ENCODE measurements at regions not wholly inside any gene's neighbourhood (a gene's known extent, or its start where the extent isn't known, plus 50 kb on each side); places are given as distances from the start of the nearest gene placed in this dataset.
A peak's percentile ranks its signal among the peaks of the same experiment; 100 is the strongest.

DNA sequence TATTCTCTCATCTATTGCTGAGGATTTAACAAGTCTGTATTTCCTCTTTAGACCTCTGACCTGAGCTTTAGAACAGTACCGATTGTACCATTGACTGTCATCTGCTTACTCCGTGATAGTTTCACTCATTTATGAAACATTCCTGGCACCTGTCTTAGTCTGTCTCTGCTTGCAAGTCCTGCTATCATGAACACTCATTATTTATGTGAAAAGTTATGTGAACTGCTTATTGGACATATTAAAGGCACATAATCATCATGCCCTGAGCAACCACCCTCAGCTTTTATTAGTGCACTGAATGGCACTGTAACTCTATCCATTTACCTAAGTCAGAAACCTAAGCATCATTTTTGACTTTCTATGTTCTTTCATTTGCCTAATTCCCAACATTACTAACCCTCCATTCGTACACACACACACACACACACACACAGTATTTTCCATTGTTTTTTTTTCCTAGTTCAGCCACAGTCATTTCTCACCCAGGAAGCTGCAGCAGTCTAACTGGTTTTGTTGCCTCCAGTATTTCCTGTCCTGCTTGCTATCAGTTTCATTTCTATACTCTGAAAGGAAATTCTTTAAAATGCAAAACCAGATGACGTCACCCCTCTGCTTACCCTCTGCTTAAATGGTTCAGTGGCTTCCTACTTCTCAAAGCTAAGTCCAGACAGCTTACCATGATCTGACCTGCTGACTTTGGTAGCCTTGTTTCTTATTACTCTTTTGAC is 146.1 kb downstream of the HAUS1 start:
- FAIRE-seq, result peak; percentile 87
- H3K4me3 ChIP-seq (replicated peaks in 1 of 3; ENCODE audit: insufficient read depth in 1 of 3, low read depth in 1 of 3, low read length in 3 of 3), result peak overlapping the region in 1 of 3 experiments; percentile 27

More for the DNA sequence above, 146.1 kb downstream of the HAUS1 start:
- no peaks in the 10 kb centered on the region for H4K20me1 ChIP-seq (replicated peaks; ENCODE audit: control insufficient read depth, extremely low read depth, insufficient read depth, low read length)
- ChIA-PET POLR2A (interaction anchor here (0.6 to 1.0 kb wide), 3 partner anchors 77 to 468 kb away, joined by 3 to 5 read pairs (median 4); a partner anchor contains a TSS), CTCF (interaction anchor here (0.6 to 1.8 kb wide), 6 partner anchors 10 to 77 kb away, joined by 3 to 8 read pairs (median 4); a partner anchor contains a TSS)
- H3K79me2 ChIP-seq (ENCODE audit: control insufficient read depth, insufficient read depth, low read length), result peaks cover 8% of the 10 kb centered on the region
- no peak overlapping the region for H3K9ac ChIP-seq (replicated peaks; ENCODE audit: extremely low read depth, insufficient read depth, low read length)
- H2AFZ ChIP-seq (ENCODE audit: low read depth, low read length), result no peak overlapping the region
- peak; percentile 76 for DNase-seq (ENCODE audit: low read depth, low spot score)
- H3K4me2 ChIP-seq (ENCODE audit: insufficient read depth, low read length), result peak overlapping the region; percentile 52
- H3K4me1 ChIP-seq (ENCODE audit: control insufficient read depth, extremely low read depth, insufficient read depth, low read length), result peaks cover 15% of the 10 kb centered on the region
- H3K9me3 ChIP-seq (replicated peaks; ENCODE audit: control insufficient read depth, insufficient read depth, low read length), result no peaks in the 10 kb centered on the region
- peak overlapping the region; percentile 46 for H3K27ac ChIP-seq (ENCODE audit: insufficient read depth, low read depth, low read length)
- no peaks in the 10 kb centered on the region for H3K27me3 ChIP-seq (ENCODE audit: control insufficient read depth in 2 of 2, insufficient read depth in 2 of 2, low read length in 2 of 2)
- BruUV-seq (replicated peaks), result no TSS peak
- dilution Hi-C loops (cut with MboI; ENCODE audit: extremely low pct_ligation_motif_present, low sequenced_read_pairs) (no loop called here), intact Hi-C loops (cut with micrococcal nuclease) (no loop called here)
- H3K9me1 ChIP-seq (replicated peaks; ENCODE audit: control insufficient read depth, extremely low read depth, insufficient read depth, low read length), result no peaks in the 10 kb centered on the region
- TF ChIP-seq POLR2A (IDR thresholded peaks at IDR 0.05; ENCODE audit: low read depth, low read length) (no peak), MYC (IDR thresholded peaks at IDR 0.05; ENCODE audit: low read depth, low read length) (no peak), GATA2 (IDR thresholded peaks at IDR 0.05; ENCODE audit: insufficient read depth, insufficient read length, low read depth, low read length) (peak; percentile 36), EZH2 (IDR thresholded peaks at IDR 0.05; ENCODE audit: borderline replicate concordance, low read depth, low read length, severe bottlenecking) (no peak), JUN (IDR thresholded peaks at IDR 0.05; ENCODE audit: borderline replicate concordance, insufficient read depth, insufficient read length, low read depth) (peak; percentile 90), POLR2AphosphoS5 (IDR thresholded peaks at IDR 0.05; ENCODE audit: insufficient read depth, low read depth, low read length) (no peak), FOS (IDR thresholded peaks at IDR 0.05; ENCODE audit: borderline replicate concordance, insufficient read depth, low read length) (peak; percentile 68)
- TF ChIP-seq, protein P1, sequence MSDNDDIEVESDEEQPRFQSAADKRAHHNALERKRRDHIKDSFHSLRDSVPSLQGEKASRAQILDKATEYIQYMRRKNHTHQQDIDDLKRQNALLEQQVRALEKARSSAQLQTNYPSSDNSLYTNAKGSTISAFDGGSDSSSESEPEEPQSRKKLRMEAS (IDR thresholded peaks at IDR 0.05; ENCODE audit: insufficient read depth, insufficient read length), result no peak
- TF ChIP-seq, protein P2, sequence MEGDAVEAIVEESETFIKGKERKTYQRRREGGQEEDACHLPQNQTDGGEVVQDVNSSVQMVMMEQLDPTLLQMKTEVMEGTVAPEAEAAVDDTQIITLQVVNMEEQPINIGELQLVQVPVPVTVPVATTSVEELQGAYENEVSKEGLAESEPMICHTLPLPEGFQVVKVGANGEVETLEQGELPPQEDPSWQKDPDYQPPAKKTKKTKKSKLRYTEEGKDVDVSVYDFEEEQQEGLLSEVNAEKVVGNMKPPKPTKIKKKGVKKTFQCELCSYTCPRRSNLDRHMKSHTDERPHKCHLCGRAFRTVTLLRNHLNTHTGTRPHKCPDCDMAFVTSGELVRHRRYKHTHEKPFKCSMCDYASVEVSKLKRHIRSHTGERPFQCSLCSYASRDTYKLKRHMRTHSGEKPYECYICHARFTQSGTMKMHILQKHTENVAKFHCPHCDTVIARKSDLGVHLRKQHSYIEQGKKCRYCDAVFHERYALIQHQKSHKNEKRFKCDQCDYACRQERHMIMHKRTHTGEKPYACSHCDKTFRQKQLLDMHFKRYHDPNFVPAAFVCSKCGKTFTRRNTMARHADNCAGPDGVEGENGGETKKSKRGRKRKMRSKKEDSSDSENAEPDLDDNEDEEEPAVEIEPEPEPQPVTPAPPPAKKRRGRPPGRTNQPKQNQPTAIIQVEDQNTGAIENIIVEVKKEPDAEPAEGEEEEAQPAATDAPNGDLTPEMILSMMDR (IDR thresholded peaks at IDR 0.05; ENCODE audit: extremely low read depth in 1 of 2, insufficient read depth in 1 of 2, low read depth in 1 of 2, low read length in 2 of 2), result no peak
- H3K36me3 ChIP-seq (ENCODE audit: control insufficient read depth in 2 of 2, extremely low read depth in 1 of 2, insufficient read depth in 2 of 2, low read length in 2 of 2), result no peaks in the 10 kb centered on the region
